GM19238 (cell line): ENCODE measurements at regions not wholly inside any gene's neighbourhood (a gene's known extent, or its start where the extent isn't known, plus 50 kb on each side); places are given as distances from the start of the nearest gene placed in this dataset.
"Not testable (repeated sequence)": the region's sequence is repeated elsewhere in the genome, so short reads cannot be mapped to it uniquely, and the experiment has no call there.

Source experiments
- DNase-seq: peaks from one replicate; pipeline ENCODE4 v3.0.0; 2011; ENCODE audit warnings: low spot score; ENCODE audit not compliant: insufficient read length

- no peak for DNase-seq
These were observed 74.6 kb downstream of the AASDHPPT start for GRCh38 chr11:106152013-106152412.

- no peak for DNase-seq
These were observed 75.4 kb downstream of the AASDHPPT start for GRCh38 chr11:106152824-106153223.

DNA sequence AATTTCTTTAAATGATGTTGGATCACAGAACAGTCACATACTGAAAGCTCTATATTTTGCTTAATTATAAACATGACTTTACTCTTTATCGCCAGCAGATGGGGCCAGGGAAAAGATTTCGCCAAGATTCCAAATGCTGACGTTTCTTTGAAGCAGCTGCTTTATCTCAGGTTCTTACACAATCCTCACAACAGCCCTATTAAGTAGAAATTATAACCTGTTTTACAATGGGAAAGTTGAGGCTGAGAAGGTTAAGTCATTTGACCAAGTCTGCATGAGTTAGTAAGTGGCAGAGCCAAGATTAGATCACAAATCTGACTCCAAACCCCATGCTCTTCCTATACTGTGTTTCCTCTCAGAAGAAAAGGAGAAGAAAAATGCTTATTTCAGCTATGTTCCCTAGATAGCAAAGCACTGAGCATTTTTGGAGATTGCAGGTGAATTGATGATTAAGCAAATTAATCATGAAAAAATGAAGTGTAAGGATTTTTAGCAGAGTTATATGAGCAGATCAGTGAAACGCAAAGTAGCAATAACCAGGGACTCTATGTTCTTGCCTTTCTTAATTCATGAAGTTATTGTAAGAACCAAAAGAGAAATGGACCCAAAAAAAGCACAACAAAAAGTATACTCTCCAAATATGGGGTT is 79.0 kb downstream of the AASDHPPT start:
- peak; percentile 3 for DNase-seq

DNA sequence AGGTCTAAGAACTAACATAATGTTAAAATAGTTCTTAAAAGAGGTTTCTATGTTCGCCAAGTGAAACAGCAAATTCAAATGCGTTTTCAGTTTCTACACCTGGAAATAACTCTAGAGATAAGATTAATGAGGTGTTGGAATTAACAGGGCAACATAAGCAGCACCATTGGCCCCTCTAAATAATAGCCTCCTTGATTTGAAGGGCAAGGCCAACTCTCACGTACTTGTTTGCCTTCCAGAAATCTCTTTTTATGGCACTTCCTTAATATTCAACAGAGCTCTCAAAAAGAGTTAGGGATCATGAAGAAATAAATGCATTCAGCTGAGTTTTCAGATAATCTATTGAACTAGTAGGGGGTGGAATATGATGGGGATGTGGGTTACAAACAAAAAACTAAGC is 80.9 kb downstream of the AASDHPPT start:
- DNase-seq: no peak

DNA sequence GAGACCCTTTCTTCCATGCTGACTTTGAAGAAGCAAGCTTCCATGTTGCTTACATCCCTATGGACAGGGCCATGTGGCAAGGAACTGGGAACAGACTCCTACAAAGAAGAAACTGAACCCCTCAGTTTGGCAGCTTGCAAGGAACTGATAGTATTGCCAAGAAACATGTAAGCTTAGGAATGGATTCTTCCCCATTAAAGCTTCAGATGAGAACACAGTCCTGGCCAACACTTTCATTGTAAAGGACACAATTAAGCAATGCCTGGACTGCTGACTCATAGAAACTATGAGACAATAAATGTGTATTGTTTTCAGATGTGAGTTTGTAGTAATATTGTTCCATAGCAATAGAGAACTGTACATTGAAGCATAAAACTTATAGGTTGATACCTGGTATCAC is 82.4 kb downstream of the AASDHPPT start:
- DNase-seq: no peak

GRCh38 chr11:106160494-106160893 is 83.0 kb downstream of the AASDHPPT start:
- DNase-seq: no peak

DNA sequence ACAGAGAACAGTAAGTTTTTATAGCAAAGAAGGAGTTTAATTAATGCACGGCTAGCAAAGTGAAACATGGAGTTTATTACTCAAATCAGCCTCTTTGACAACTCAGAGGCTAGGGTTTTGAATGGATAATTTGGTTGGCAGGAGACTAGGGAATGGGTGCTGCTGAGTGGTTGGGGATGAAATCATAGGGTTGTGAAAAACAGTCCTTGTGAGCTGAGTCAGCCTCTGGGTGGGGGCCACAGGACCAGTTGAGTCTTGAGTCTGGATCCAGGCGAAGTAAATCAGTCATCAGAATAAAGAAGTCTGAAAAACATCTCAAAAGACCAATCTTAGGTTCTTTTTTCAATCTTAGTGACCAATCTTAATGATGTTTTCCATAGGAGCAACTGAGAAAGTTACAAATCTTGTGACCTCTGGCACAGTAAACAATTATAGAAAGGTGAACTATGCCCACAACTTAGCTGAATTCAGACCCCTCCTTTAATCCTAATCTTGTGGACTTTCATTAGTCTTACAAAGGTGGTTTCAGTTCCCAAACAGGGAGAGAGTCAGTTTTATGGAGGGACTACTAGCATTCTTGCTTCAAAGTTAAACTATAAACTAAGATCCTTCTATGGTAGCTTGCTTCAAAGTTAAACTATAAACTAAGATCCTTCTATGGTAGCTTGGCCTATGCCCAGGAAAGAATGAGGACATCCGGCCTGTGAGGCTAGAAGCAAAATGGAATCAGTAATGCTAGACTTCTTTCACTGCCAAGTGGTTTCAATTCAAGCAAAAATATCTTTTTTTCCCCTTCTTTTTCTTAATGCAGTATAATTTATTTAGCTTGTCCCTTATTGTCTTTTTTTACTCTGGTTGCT is 84.5 kb downstream of the AASDHPPT start:
- no peak for DNase-seq

DNA sequence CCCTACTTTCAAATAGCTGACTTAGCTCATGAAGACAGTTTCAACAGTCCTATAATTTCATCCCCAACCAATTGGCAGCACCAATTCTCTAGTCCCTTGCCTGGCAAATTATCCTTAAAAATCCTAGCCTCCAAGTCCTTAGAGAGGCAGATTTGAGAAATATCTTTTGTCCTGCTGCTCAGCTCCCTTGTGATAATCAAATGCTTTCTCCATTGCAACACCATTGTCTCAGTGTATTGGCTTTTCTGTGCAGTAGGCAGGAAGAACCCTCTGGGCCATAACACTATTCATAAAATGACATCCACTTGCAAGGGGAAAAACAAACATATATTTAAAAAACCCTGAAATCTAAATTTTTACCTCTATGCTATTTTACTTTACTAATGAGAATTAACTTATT is 89.6 kb downstream of the AASDHPPT start:
- DNase-seq: no peak

GRCh38 chr11:106172386-106172991 is 95.0 kb downstream of the AASDHPPT start:
- no peak for DNase-seq

DNA sequence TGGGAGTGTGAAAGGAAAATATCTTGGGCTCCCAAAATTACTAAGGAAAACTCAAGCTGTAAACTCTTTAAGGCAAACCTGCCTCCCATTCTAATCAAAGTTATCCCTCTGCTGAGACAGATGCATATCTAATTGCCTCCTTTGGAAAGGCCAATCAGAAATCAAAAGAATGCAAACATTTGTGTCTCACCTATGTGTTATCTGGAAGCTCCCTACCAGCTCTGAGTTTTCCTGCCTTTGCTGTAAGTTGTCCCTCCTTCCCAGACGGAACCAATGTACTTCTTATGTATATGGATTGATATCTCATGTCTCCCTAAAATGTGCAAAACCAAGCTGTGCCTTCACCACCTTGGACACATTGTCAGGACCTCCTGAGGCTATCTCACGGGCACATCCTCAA is 95.8 kb downstream of the AASDHPPT start:
- DNase-seq: no peak

DNA sequence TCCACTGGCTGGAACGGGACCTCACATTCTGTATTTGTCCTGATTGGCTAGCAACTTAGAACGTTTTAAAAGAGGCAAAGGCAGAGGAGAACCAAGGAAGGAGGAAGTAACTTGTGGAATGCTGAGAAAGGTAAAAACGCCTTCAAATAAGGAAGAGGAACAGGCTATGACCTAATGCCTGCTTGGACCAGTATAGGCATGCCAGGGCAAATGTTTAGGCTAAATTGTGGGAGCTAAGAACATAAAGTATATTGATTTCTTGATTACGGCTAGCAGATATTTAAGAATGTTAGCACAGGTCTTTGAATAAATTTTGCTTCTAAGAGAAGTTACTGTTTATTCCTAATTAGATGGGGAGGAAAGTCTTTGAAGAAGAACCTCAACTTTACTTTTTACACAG is 96.5 kb downstream of the AASDHPPT start:
- DNase-seq: not testable (repeated sequence)

DNA sequence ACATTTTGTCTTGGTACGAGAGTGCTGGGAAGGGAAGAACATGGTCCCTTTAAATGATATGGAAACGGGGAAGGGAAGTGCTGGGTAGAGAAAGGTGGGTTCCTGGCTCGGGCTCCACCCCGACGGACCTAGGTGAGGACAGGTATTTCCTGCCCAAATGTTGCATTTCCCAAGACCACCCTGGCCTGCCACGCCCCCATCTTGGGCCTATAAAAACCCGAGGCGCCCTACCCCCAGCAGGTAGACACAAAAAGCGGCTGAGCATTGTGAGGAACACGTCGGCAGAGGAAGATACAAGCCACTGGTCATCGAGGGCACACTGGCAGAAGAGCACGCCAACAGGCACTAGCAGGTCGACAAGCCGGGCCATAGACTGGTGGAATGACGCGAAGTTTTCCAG is 99.4 kb downstream of the AASDHPPT start:
- no peak for DNase-seq

- DNase-seq: no peak
These were observed 99.8 kb downstream of the AASDHPPT start for GRCh38 chr11:106177311-106177710.

GRCh38 chr11:106178361-106178760 is 100.9 kb downstream of the AASDHPPT start:
- no peak for DNase-seq

- DNase-seq: no peak
These were observed 101.6 kb downstream of the AASDHPPT start for GRCh38 chr11:106179048-106179447.

DNA sequence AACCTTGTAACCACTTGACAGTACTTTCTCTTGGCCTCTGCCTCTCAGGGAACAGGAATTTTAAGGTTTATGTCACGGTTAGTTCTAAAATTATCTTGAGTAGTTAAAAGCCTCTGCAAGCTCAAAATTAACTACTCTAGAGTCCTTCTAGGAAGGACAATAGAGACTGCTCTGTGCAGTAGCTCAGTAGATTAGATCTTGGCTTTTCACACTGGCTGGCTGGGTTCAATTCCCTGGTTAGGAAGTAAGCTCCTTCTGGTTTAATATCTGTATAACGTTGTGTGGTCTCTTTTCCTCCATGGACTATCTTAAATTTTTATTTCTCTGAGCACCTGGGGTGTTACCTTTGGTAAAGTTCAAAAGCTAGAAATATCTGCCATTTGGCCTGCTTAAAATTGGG is 109.2 kb downstream of the AASDHPPT start:
- DNase-seq: no peak

- DNase-seq: no peak
These were observed 110.5 kb downstream of the AASDHPPT start for GRCh38 chr11:106187860-106188456.

DNA sequence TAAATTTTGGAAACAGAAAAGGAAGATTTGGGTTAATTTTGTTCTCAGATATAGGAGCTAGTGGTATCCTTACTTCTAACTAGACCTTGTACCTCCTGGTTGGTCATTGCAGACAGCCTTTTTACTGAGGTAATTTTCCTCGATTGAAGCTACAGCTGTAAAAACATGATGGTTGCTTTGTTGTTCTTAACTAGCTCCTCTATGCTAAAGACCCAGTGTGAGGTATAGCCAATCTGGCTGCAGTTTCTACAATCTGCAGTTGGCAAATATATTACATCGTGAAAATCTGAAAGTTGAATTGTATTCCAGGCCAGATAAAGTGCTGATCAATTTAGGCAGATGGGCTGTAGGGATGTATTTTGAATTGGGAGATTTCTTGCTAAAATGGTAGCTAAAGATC is 116.5 kb downstream of the AASDHPPT start:
- no peak for DNase-seq

- no peak for DNase-seq
These were observed 120.0 kb downstream of the AASDHPPT start for GRCh38 chr11:106197438-106197837.

DNA sequence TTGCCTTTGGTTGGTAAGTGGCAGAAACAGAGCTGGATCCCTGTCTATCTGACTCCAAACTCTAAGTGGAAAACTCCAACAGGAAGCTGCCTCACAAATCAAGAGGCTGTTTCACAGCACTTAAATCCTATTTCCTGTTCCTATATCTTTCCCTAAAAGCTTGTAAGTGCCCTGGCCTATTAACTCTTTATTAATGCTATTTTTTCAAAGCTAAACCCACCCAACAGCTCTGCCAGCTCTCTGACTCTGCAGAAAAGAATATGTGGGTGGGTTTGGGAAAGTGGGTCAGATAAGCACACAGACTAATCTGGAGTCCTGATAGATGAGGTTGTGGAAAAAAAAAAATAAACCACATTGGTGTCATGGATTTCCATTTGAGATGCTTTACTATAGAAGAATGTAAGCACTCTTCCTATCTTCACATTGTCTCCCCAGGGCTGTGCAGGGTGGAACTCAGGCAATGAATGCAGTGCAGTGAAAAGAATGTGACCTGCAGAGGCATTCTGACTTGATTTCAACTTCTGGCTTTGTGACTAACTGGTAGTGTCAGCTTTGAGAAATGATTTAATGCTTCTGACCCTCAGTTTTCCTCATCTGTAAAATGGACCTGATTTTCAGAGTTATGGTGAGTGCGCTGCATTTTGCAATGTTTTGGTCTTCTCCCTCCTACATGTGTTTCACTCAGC is 125.6 kb downstream of the AASDHPPT start:
- no peak for DNase-seq

- no peak for DNase-seq
These were observed 131.3 kb downstream of the AASDHPPT start for GRCh38 chr11:106208760-106209159.

DNA sequence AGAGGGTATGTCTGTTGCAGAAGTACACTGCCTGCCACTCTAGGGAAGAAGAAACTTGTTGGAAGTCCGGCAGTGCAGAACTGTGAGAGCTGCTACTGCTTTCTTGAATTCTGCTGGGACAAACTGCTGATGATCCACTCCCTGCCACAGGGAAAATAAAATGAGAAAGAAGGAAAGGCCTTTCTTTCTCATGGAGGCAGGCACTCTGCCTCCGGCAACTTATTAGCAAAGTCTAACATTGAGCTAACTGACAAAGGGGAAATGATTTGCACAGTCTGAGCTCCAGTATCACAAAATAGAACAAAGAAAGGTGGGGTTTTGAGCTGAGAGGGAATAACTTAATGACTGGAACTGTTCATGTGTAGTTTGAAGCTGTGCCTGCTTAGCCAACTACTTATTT is 134.6 kb downstream of the AASDHPPT start:
- no peak for DNase-seq
